ENCODE measurements at regions not wholly inside any gene's neighbourhood (a gene's known extent, or its start where the extent isn't known, plus 50 kb on each side); places are given as distances from the start of the nearest gene placed in this dataset.

GRCh38 chr13:57878291-57878690, 246.7 kb downstream of the PCDH17 start:
- TF ChIP-seq CTCF (IDR thresholded peaks at IDR 0.05; ENCODE audit: insufficient read depth, low read depth, low read length) = no peak
- TF ChIP-seq EZH2 (IDR thresholded peaks at IDR 0.05; ENCODE audit: insufficient read depth, low read length) = no peak
